Stimulated activated CD4-positive, alpha-beta T cell treated with anti-CD3 and anti-CD28 coated beads, Interleukin-15, amount 100 ng/mL, for 48 hours (primary cell): ENCODE measurements at regions not wholly inside any gene's neighbourhood (a gene's known extent, or its start where the extent isn't known, plus 50 kb on each side); places are given as distances from the start of the nearest gene placed in this dataset.
"Not testable (repeated sequence)": the region's sequence is repeated elsewhere in the genome, so short reads cannot be mapped to it uniquely, and the experiment has no call there.

Source experiments
- DNase-seq, 2 donors: peaks; one replicate each; pipeline ENCODE4 v3.0.0-alpha.2; 2020; ENCODE audit warnings: low read depth in 2 of 2

- no peak for DNase-seq
Observed at GRCh38 chr3:168976969-168977368, 686.5 kb downstream of the MECOM start.

GRCh38 chr3:168975576-168975975 lies 687.9 kb downstream of the MECOM start:
- no peak for DNase-seq

DNA sequence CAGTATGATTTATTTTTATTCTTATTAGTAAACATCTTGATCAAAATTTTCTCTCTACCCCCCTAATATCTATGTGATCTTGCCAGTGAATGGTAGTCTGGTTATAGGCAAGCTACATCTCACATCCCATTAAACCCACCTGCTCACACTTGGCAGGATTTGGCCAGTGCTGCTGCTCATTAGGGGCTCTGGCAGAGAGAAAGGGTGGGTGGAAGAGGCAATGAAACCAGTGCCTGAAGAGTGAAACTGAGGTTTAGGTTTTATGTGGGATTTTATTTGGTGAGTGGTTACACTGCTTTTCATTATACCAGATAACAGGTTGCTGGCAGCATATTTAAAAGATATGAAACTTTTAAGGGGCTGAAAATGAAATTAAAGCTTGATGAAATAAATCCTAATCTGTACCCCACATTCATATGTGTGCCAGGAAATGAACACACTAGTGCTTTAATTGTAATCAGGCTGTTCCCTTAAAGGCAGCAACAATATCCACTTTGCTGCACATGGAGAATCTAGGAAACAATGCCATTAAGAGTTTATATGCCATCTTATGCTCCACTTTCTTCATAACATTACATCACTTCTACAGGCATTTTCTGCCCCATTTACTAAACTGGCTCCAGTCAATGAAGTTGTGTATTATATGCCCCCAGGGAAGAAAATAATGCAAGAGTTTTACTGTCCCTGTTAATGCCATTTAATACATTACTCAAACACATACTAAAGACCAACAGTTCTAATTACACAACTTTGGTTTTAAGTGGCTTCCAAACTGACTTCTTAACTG lies 688.7 kb downstream of the MECOM start:
- no peak for DNase-seq

DNA sequence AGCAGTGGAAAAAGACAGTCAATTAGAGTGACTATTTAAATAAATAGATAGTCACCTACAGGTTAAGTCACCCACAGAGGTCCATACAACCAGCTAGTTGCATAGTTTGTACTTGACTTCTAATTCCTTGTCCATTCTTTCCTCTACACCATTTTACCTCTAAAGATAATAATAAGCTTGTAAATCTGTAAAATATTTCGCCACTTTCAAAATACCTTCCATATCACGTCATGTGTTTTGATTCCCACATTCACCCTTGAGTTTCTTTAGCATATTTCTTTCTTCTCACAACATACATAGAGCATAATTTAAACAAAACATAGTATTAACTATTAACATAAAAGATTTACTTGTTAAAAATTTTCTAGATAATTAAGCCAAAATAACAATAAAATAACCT lies 689.6 kb downstream of the MECOM start:
- DNase-seq: no peak

GRCh38 chr3:168973206-168973605 lies 690.3 kb downstream of the MECOM start:
- DNase-seq: no peak

GRCh38 chr3:168968609-168969008 lies 694.9 kb downstream of the MECOM start:
- no peak for DNase-seq

DNA sequence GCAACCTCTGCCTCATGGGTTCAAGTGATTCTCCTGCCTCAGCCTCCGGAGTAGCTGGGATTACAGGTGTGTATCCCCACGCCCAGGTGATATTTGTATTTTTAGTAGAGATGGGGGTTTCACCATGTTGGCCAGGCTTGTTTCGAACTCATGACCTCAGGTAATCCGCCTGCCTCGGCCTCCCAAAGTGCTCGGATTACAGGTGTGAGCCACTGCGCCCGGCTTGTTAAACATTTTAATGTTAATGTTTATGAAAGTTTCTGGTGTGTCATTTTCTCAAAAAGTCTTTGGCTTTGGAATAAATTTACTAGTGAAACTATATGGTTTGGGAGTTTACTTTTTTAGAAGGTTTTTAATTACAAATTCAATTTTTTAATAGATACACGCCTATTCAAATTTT lies 698.8 kb downstream of the MECOM start:
- no peak for DNase-seq

- no peak for DNase-seq
Observed at GRCh38 chr3:168961271-168961670, 702.2 kb downstream of the MECOM start.

- no peak for DNase-seq
Observed at GRCh38 chr3:168959731-168960130, 703.8 kb downstream of the MECOM start.

- DNase-seq: no peak
Observed at GRCh38 chr3:168958466-168958865, 705.0 kb downstream of the MECOM start.

DNA sequence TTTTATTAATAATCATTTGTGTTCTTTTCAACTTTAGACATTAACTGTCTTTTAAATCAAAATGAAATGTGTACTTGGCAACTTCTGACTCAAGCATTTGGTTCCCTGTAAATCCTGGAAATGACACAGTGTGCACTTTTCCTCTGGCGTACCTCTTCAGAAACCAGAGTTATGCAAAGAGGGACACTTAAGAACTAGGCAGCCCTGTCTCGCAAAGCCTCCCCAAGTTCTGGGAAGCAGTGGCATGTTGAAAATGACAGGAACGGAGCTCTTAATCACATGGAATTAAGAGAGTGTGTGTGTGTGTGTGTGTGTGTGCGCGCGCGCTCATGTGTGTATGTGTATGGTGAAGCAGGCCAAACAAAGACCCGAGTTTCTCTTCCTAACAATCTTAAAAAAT lies 707.4 kb downstream of the MECOM start:
- DNase-seq: no peak

DNA sequence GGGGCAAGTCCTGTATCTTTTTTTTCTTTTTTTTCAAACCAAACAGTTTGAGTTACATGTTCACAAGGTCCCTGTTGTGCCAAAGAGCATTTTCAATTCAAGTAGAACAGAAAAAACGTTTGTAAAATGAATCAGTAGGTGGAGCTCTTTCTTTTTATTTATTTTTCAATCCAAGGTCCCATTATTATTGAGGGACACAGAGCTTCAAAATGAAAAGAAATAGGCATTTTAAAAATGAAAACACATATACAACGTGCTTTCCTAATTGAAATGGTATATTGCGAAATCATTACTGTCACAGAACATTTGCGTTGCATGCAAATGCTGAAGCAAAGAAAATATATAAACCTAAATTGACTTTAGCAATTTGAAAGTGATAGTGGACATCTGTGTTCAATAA lies 711.0 kb downstream of the MECOM start:
- no peak for DNase-seq

DNA sequence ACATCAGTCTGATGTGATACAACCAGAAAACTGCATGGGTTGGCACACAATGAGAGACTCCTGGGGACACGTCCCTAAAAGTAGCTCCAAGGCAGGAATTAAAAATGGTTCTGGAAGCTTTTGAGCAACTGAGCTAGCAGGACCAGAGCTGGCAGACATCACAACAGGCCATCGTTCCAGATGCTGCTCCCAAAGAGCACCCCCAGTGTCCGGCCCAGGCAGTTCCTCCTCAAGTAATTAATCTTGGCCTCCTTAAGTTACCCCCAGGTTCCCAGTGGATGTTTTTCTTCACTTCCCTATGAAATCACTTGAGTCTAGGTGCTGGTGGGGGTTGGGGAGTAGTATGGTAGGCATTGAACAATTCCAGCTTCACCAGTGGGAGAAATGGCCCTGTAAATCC lies 711.6 kb downstream of the MECOM start:
- DNase-seq: no peak

DNA sequence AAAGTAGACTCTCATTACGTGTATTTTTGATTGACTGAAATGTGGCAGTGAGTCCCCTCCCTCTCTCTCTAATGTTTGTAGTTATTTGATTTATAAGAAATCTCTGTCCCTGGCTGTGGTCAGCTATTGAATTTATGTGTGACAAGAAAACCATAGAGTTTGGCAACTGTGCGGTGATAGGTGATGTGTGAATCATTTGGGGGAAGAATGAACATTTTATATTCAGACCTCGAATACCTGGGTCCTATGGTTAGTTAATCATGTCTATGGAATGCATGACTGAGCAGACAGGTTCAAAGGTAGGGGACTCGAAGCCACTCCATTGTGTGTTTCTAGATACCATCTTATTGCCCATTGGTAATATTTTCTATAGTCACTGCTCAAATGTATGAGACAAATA lies 712.1 kb downstream of the MECOM start:
- DNase-seq: no peak

- DNase-seq: no peak
Observed at GRCh38 chr3:168950622-168951021, 712.9 kb downstream of the MECOM start.

- DNase-seq: no peak
Observed at GRCh38 chr3:168939651-168940238, 723.8 kb downstream of the MECOM start.

GRCh38 chr3:168933614-168934013 lies 729.9 kb downstream of the MECOM start:
- DNase-seq: no peak

DNA sequence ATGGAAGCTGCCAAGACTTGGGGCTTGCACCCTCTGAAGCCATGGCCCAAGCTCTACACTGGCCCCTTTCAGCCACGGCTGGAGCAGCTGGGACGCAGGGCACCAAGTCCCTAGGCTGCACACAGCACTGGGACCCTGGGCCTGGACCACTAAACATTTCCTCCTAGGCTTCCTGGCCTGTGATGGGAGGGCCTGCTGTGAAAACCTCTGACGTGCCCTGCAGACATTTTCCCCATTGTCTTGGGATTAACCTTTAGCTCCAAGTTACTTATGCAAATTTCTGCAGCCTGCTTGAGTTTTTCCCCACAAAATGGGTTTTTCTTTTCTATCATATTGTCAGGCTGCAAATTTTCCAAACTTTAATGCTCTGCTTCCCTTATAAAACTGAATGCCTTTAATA lies 733.5 kb downstream of the MECOM start:
- not testable (repeated sequence) for DNase-seq

DNA sequence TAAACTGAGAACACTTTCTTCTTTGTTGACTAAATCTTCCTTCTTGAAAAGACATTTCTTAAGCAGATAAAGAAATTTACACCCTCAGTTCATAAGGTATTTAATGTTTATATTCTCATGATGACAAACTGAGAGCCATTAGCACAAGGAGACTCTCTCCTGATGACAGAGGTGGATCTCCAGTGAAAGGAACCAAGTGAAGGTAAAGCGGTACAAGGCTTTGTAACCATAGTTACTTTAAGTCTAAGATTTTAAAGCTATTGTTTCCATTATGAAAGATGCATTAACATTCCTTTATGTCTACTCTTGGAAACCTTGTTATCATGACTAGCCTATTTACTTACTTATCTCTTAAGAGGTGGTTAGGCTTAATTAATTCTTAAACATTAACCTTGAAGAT lies 737.1 kb downstream of the MECOM start:
- DNase-seq: no peak

DNA sequence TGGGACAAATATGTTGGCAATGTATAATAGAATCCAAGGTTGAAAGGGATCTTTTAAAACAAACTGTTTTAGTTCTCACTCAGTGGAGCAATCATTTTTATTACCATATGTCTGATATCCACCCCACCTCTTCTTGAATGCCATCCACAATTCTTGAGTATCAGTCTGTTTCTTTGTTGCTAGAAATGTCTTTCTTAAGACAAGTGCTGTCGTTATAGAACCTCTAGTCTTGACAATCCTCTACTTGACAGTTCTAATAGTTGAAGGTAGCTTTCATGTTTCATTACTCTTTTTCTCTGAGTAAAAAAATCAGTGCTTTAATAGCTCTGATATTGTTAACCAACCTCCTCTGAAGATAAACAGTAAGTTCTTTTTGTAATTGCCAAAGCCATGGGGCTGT lies 737.9 kb downstream of the MECOM start:
- no peak for DNase-seq

GRCh38 chr3:168914662-168915061 lies 748.9 kb downstream of the MECOM start:
- no peak for DNase-seq

- DNase-seq: no peak
Observed at GRCh38 chr3:168909260-168909659, 754.3 kb downstream of the MECOM start.

- no peak for DNase-seq
Observed at GRCh38 chr3:168895419-168895818, 768.1 kb downstream of the MECOM start.

GRCh38 chr3:168894214-168894613 lies 769.3 kb downstream of the MECOM start:
- no peak for DNase-seq
